Gastroesophageal sphincter (tissue), 4 donors: ENCODE measurements at regions not wholly inside any gene's neighbourhood (a gene's known extent, or its start where the extent isn't known, plus 50 kb on each side); places are given as distances from the start of the nearest gene placed in this dataset.
"Not testable (repeated sequence)": the region's sequence is repeated elsewhere in the genome, so short reads cannot be mapped to it uniquely, and the experiment has no call there.

Experiments
- ATAC-seq: fragments of 150-250 bp; one replicate; pipeline ENCODE4 v1.9.1; 2016; ENCODE audit warnings: mild to moderate bottlenecking, moderate library complexity
- H3K27ac ChIP-seq, 4 donors: fragments of 200-600 bp; sonication (generic) in 3 of 4; 1 replicate in 3 of 4; 2 replicates in 1 of 4; pipeline ENCODE4 v1.5.1; 2016 to 2019
- H3K27me3 ChIP-seq: fragments of 200-600 bp; sonication (generic); one replicate; pipeline ENCODE4 v1.5.1; 2019
- H3K36me3 ChIP-seq, 2 donors: fragments of 200-600 bp; sonication (generic); one replicate each; pipeline ENCODE4 v1.5.1; 2019; ENCODE audit warnings: control low read depth in 1 of 2
- H3K4me1 ChIP-seq, 3 donors: fragments of 200-600 bp; sonication (generic); 1 replicate in 2 of 3; 2 replicates in 1 of 3; pipeline ENCODE4 v1.5.1; 2016 to 2019; ENCODE audit warnings: control low read depth in 2 of 3
- H3K4me3 ChIP-seq, 2 donors: fragments of 200-600 bp; sonication (generic); one replicate each; pipeline ENCODE4 v1.5.1; 2019; ENCODE audit warnings: mild to moderate bottlenecking in 1 of 2, moderate library complexity in 1 of 2
- H3K9me3 ChIP-seq, 3 donors: fragments of 200-600 bp; sonication (generic); one replicate each; pipeline ENCODE4 v1.5.1; 2017 to 2019; ENCODE audit warnings: control low read depth in 2 of 3
- EP300 ChIP-seq: sonication (generic); formaldehyde crosslinking; IDR thresholded peaks from one replicate; pipeline ENCODE4 v1.6.1; 2017; ENCODE audit warnings: antibody characterized with exemption, mild to moderate bottlenecking
- POLR2A ChIP-seq, 2 donors: fragments of 450-650 bp; IDR thresholded peaks; one replicate each; pipeline ENCODE4 v1.6.1; 2017; ENCODE audit warnings: antibody characterized with exemption in 2 of 2, mild to moderate bottlenecking in 2 of 2, moderate library complexity in 1 of 2
- POLR2AphosphoS5 ChIP-seq: sonication (generic); formaldehyde crosslinking; IDR thresholded peaks from one replicate; pipeline ENCODE4 v1.6.1; 2017; ENCODE audit warnings: antibody characterized with exemption
- WGBS, 2 donors: methylation state at CpG; one replicate each; pipeline ENCODE4 v1.1.5; 2018; ENCODE audit warnings: low coverage in 1 of 2; 5-methylcytosine and 5-hydroxymethylcytosine counted together
- TF ChIP-seq, protein P1 (sequence below), 4 experiments: fragments of 200-600 bp in 2 of 4; fragments of 450-650 bp in 2 of 4; sonication (generic) in 1 of 4; IDR thresholded peaks; one replicate each; pipeline ENCODE4 v1.5.1; 2017 to 2019; ENCODE audit warnings: antibody characterized with exemption in 4 of 4, mild to moderate bottlenecking in 2 of 4, moderate library complexity in 2 of 4

DNA sequence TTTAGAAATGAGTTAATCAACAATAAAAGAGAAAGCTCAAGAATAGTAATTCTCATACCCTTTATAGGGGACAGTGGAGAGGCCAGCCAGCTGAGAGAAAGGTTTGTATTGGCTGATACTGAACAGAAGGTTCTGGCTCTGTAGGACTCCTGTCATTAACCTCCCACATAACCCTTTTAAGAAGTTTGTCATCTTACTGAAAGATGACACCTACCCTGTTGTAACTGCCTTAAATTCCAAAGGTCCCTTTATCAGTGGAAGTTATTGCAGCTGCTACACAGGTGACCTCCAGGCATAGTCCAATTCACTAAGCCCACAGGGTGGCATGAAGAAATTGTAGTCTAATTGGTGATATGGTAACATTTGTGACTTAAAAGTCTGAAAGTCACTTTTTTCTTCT is 790.1 kb downstream of the TENT5A start:
- TF ChIP-seq POLR2A (IDR thresholded peaks at IDR 0.05) (no peak), EP300 (no peak), POLR2AphosphoS5 (no peak)
- TF ChIP-seq, protein P1, sequence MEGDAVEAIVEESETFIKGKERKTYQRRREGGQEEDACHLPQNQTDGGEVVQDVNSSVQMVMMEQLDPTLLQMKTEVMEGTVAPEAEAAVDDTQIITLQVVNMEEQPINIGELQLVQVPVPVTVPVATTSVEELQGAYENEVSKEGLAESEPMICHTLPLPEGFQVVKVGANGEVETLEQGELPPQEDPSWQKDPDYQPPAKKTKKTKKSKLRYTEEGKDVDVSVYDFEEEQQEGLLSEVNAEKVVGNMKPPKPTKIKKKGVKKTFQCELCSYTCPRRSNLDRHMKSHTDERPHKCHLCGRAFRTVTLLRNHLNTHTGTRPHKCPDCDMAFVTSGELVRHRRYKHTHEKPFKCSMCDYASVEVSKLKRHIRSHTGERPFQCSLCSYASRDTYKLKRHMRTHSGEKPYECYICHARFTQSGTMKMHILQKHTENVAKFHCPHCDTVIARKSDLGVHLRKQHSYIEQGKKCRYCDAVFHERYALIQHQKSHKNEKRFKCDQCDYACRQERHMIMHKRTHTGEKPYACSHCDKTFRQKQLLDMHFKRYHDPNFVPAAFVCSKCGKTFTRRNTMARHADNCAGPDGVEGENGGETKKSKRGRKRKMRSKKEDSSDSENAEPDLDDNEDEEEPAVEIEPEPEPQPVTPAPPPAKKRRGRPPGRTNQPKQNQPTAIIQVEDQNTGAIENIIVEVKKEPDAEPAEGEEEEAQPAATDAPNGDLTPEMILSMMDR (IDR thresholded peaks at IDR 0.05): no peak
- ATAC-seq: no peak
- H3K9me3 ChIP-seq: no peaks in the 10 kb centered on the region
- H3K4me3 ChIP-seq: no peak overlapping the region
- peaks cover 0 to 7% (median 0%) of the 10 kb centered on the region in 3 donors for H3K4me1 ChIP-seq
- no peaks in the 10 kb centered on the region for H3K36me3 ChIP-seq
- H3K27me3 ChIP-seq: no peaks in the 10 kb centered on the region
- no peak overlapping the region for H3K27ac ChIP-seq

DNA sequence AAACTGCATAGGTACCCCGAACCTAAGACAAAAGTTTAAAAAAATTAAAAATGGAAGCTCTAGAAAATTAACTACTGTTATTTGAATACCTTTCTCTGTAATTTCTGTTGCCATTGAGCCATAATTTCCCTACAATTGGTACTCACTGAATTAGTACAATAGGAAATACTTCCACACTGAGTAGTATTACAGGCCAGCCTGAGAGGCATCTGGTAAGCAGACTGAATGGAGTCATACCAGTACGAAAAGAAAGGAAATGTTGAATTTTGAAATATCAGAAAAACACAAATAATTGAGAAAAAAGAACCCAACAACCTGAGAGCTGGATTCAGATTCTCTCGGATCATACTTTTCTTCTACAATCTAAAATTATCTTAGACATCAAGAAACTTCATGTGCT is 791.3 kb downstream of the TENT5A start:
- no peak for ATAC-seq
- H3K36me3 ChIP-seq: no peaks in the 10 kb centered on the region
- H3K4me1 ChIP-seq: peaks cover 0 to 7% (median 0%) of the 10 kb centered on the region in 3 donors
- H3K4me3 ChIP-seq: no peak overlapping the region
- TF ChIP-seq EP300: no peak
- TF ChIP-seq POLR2A (IDR thresholded peaks at IDR 0.05): no peak
- TF ChIP-seq POLR2AphosphoS5: no peak
- TF ChIP-seq, protein P1 (IDR thresholded peaks at IDR 0.05): no peak
- no peaks in the 10 kb centered on the region for H3K9me3 ChIP-seq
- H3K27ac ChIP-seq: no peak overlapping the region
- no peaks in the 10 kb centered on the region for H3K27me3 ChIP-seq
- WGBS, 2 donors: 89 to 100% methylated on average over 3 of the region's 3 CpGs

DNA sequence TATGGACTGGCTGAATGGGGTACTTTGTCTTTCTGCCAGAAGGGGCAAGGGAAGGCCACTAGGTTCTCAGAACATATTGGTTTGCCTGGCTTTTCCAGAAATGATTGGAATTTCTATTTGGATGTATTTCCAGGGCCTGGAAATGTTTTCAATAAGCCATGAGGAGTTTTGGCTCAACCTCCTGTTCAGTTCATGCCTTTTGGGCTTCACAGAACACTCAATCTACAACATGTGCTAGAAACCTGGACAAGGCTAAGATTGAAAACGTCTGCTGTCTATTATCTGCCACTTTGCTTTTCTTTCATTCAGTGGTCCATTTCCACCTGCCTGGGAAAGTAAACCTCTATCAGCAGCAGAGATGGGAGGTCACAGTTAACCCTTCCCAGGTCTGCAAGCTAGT is 793.4 kb downstream of the TENT5A start:
- TF ChIP-seq, protein P1 (IDR thresholded peaks at IDR 0.05): no peak
- TF ChIP-seq EP300 (no peak), POLR2AphosphoS5 (no peak), POLR2A (IDR thresholded peaks at IDR 0.05) (no peak)
- 22 to 31% methylated on average over 1 of the region's 1 CpG for WGBS, 2 donors
- Histone ChIP-seq H3K27ac (no peak overlapping the region), H3K9me3 (no peaks in the 10 kb centered on the region), H3K4me3 (no peak overlapping the region), H3K27me3 (no peaks in the 10 kb centered on the region), H3K36me3 (no peaks in the 10 kb centered on the region), H3K4me1 (peaks cover 0 to 7% (median 0%) of the 10 kb centered on the region in 3 donors)
- no peak for ATAC-seq

DNA sequence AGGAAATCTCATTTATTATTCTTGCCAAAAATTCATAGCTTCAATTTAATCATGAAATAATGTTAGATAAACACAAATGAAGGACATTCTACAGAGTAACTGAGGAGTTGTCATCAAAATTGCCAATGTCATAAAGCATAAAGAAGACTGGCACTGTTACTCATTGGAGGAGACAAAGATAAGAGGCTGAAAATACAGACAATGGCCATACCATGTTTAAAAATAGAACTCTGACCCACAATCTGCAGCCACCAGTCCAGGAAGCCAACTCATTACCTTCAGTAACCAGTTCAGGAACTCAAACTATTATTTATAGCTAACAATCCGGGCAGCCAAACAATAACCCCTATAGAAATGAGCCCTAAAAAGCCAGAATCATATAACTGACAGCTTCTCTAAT is 795.6 kb downstream of the TENT5A start:
- Histone ChIP-seq H3K4me1 (peaks cover 0 to 7% (median 0%) of the 10 kb centered on the region in 3 donors), H3K4me3 (no peak overlapping the region), H3K27me3 (no peaks in the 10 kb centered on the region), H3K36me3 (no peaks in the 10 kb centered on the region), H3K27ac (no peak overlapping the region), H3K9me3 (no peaks in the 10 kb centered on the region)
- WGBS, 2 donors: 62 to 83% methylated on average over 1 of the region's 1 CpG
- TF ChIP-seq, protein P1 (IDR thresholded peaks at IDR 0.05): no peak
- no peak for TF ChIP-seq EP300
- TF ChIP-seq POLR2AphosphoS5: no peak
- TF ChIP-seq POLR2A (IDR thresholded peaks at IDR 0.05): no peak
- no peak for ATAC-seq

DNA sequence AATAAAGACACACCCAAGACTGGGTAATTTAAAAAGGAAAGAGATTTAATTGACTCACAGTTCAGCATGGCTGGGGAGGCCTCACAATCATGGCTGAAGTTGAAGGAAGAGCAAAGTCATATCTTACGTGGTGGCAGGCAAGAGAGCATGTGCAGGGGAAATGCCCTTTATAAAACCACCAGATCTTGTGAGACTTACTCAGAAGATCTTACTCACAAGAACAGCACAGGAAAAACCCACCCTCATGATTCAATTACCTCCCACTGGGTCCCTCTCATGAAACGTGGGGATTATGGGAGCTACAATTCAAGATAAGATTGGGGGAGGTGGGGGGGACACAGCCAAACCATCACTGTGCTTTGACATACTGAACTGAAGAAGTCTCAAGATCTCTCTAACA is 800.0 kb downstream of the TENT5A start:
- H3K36me3 ChIP-seq, H3K4me3 ChIP-seq, H3K27ac ChIP-seq, H3K4me1 ChIP-seq, ATAC-seq, H3K9me3 ChIP-seq, H3K27me3 ChIP-seq: not testable (repeated sequence)
- 72 to 79% methylated on average over 2 of the region's 2 CpGs for WGBS, 2 donors

DNA sequence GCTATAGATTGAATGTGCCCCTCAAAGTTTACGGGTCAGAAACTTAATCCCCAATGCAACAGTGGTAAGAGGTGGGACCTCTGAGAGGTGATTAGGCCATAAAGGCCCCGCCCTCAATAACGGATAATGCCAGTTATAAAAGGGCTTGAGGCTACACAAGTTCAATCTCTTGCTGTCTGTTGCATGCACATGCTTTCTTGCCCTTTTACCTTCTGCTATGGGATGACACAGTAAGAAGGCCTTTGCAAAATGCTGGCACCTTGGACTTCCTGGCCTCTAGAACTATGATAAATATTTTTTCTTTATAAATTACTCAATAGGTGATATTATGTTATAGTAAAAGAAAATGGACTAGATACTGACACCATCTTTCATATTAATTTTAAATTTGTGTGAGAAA is 806.1 kb downstream of the TENT5A start:
- H3K9me3 ChIP-seq: no peaks in the 10 kb centered on the region
- 76 to 85% methylated on average over 3 of the region's 3 CpGs for WGBS, 2 donors
- TF ChIP-seq, protein P1 (IDR thresholded peaks at IDR 0.05): no peak
- TF ChIP-seq POLR2A (IDR thresholded peaks at IDR 0.05) (no peak), POLR2AphosphoS5 (no peak), EP300 (no peak)

More for the DNA sequence above, 806.1 kb downstream of the TENT5A start:
- no peaks in the 10 kb centered on the region for H3K27me3 ChIP-seq
- H3K36me3 ChIP-seq: no peaks in the 10 kb centered on the region
- no peak overlapping the region for H3K4me3 ChIP-seq
- no peak overlapping the region for H3K27ac ChIP-seq
- H3K4me1 ChIP-seq: no peaks in the 10 kb centered on the region
- no peak for ATAC-seq
